GM18951 (cell line): ENCODE measurements at regions not wholly inside any gene's neighbourhood (a gene's known extent, or its start where the extent isn't known, plus 50 kb on each side); places are given as distances from the start of the nearest gene placed in this dataset.

ENCODE experiments used
- POLR2A ChIP-seq: IDR thresholded peaks from 4 replicates; pipeline ENCODE4 v1.6.1; 2011; ENCODE audit warnings: mild to moderate bottlenecking; ENCODE audit not compliant: insufficient read length, insufficient read depth; ENCODE audit errors: extremely low read depth
- in situ Hi-C: fragments of 300-500 bp; cut with MboI; formaldehyde crosslinking; loops from one replicate; pipeline ENCODE4 v1.12.0; 2022; ENCODE audit warnings: low sequenced_read_pairs, mixed read lengths, inconsistent platforms; ENCODE audit not compliant: unreplicated experiment

- TF ChIP-seq POLR2A: no peak
- in situ Hi-C loops: no loop called here
Measured at GRCh38 chr3:31166249-31166885, 271.9 kb upstream of the GADL1 start.

- in situ Hi-C loops: no loop called here
Measured at GRCh38 chr3:31167666-31168065, 273.2 kb upstream of the GADL1 start.

GRCh38 chr3:31170932-31171670 is 276.6 kb upstream of the GADL1 start:
- in situ Hi-C loops: no loop called here
- TF ChIP-seq POLR2A: no peak

More at GRCh38 chr3:31167666-31168065, 273.2 kb upstream of the GADL1 start:
- TF ChIP-seq POLR2A: no peak

- in situ Hi-C loops: no loop called here
- TF ChIP-seq POLR2A: no peak
Measured at GRCh38 chr3:31172336-31172735, 277.9 kb upstream of the GADL1 start.

GRCh38 chr3:31173118-31173718 is 278.8 kb upstream of the GADL1 start:
- TF ChIP-seq POLR2A: no peak
- in situ Hi-C loops: no loop called here

GRCh38 chr3:31174079-31174478 is 279.6 kb upstream of the GADL1 start:
- in situ Hi-C loops: no loop called here

GRCh38 chr3:31176045-31176444 is 281.6 kb upstream of the GADL1 start:
- in situ Hi-C loops: no loop called here
- TF ChIP-seq POLR2A: no peak

More at GRCh38 chr3:31174079-31174478, 279.6 kb upstream of the GADL1 start:
- no peak for TF ChIP-seq POLR2A

- TF ChIP-seq POLR2A: no peak
- in situ Hi-C loops: no loop called here
Measured at GRCh38 chr3:31178467-31178866, 284.0 kb upstream of the GADL1 start.

DNA sequence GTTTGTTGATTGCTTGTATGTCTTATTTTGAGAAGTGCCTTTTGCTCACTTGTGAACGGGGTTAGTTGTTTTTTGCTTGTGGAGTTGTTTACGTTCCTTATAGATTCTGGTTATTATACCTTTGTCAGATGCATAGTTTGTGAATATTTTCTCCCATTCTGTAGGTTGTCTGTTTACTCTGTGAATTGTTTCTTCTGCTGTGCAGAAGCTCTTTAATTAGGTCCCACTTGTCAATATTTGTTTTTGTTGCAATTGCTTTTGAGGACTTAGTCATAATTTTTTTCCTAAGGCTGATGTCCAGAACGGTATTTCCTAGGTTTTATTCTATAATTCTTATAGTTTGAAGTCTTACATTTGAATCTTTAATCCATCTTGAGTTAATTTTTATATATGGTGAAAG is 285.3 kb upstream of the GADL1 start:
- no peak for TF ChIP-seq POLR2A
- in situ Hi-C loops: no loop called here

DNA sequence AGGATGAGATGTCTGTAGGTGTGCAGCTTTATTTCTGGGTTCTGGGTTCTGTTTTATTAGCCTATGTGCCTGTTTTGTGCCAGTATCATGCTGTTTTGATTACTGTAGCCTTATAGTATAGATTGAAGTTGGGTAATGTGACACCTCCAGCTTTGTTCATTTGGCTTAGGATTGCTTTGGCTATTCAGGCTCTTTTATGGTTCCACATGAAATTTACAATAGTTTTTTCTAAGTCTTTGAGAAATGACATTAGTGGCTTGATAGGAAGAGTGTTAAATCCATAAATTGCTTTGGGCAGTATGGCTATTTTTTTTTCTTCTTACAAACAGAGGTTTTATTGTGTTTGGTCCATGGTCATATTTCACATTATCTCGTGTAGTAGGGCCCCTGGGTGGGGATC is 285.8 kb upstream of the GADL1 start:
- in situ Hi-C loops: no loop called here
- TF ChIP-seq POLR2A: no peak

DNA sequence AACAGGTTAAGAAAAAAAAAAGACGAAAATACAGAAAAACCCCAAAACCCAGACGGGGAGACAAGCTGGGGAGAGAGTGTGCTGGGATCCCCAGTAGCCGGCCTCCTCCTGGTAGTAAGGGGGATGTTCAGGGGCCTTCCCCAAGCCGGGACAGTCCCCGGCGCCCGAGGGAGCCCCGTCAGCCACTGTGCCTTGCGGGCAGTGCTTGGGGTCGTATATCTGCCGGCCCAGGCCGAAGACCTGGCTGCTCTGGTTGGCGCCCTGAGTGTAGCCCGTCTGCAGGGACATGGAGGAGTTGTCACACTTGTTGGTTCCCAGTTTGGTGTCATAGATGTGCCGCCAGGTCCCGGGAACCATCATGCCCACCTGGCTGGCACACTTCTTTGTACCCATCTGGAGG is 287.2 kb upstream of the GADL1 start:
- TF ChIP-seq POLR2A: no peak
- in situ Hi-C loops: no loop called here

DNA sequence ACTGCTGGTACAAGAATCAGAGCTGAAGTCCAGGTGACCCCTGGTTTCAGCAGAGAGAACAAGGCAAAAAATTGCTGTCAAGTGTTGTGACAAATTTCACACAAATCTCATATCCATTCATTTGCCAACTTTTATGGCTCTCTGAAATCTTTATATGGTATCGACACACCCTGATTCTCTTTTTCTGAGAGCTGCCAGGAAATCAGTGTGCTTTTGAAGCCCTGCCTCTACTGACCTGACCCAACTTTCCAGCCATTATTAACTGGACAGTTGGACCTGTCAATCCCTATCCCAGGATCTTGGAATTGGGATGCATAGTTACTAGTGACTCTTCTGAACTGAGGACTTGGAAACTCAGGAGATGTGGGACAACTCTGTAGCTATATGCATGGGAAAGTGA is 288.2 kb upstream of the GADL1 start:
- TF ChIP-seq POLR2A: no peak
- in situ Hi-C loops: no loop called here

DNA sequence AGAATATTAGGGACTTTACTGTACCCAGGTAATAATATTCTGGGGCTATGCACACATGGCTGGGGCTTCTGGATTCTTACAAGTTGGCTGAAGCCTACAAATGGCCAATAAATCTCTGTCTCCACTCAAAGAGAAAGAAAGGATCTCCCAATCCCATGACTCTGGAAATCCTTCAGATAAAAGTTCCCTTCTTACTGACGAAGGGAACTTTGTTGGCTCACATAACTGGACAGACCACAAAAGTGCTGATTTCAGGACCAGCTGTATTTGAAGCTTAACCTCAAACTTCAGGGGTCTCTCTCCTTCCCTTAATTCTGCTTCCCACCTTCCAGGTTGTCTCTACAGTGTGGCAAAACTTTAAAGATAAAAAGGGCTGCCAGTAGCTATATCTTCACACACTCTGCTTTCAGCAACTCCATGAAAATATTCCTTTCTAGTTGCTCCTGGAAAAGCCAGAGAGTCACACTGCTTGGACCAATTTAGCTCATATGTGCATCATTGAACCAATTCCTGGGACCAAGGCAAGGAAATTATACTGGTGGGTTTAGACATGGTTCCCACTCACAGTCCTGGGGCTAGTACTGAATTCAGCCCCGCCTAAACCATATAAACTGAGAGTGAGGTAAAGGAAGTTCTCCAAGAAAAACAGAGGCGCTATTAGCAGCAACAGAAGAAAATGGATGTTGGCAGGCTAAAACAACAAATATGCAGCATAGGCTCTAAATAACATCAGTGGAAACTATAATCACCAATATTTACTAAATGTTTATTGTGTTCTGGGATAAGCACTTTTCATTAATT is 290.0 kb upstream of the GADL1 start:
- in situ Hi-C loops: no loop called here
- no peak for TF ChIP-seq POLR2A
